ENCODE measurements at regions not wholly inside any gene's neighbourhood (a gene's known extent, or its start where the extent isn't known, plus 50 kb on each side); places are given as distances from the start of the nearest gene placed in this dataset.

DNA sequence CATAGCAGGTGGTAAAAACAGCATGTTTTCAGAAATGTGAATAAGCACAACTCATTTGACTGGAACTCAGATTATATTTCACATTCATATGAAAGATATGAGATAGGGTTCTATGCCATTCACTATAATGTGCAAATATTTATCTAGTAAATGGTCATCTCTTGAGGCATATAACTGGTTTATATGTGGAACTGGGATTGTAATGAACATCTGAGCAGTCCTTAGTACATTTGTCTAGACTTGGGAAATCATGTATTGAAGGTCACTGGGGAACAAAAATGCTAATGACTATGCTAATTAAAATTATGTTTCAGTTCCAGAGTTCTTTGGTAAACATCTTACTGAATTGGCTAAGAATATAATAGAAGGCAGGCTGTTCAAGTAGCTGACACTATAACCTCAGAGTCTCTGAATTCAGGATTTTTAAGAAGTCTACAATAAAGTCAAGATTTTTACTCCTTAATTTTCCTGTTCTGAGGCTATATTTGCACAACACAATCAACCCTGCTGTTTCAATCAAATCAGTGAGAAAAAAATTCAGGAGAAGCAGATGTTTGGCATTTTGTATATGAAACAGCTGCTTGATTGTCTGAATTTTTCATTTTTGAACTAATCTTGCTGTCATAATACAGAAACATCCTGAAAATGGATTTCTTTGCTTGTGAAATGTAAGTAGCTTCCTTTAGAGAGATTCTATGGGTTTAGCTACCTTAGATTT is 244.8 kb upstream of the RGS18 start:
- Histone ChIP-seq H3K27me3 (ENCODE audit: insufficient read depth, low read length) (no peaks in the 10 kb centered on the region), H3K79me1 (ENCODE audit: insufficient read depth, low read depth, low read length, poor library complexity, severe bottlenecking) (no peaks in the 10 kb centered on the region), H3K4ac (ENCODE audit: low read depth, low read length) (no peak overlapping the region), H3K27ac (ENCODE audit: insufficient read length, low read depth, low read length) (no peak overlapping the region), H3K9ac (ENCODE audit: extremely low read depth, insufficient read length, low read length) (no peak overlapping the region), H4K20me1 (ENCODE audit: control insufficient read depth, insufficient read depth, insufficient read length) (no peaks in the 10 kb centered on the region), H3K9me3 (ENCODE audit: control insufficient read depth, low read depth, low read length) (no peaks in the 10 kb centered on the region), H3K14ac (ENCODE audit: insufficient read depth, low read length) (no peak overlapping the region), H3K23ac (ENCODE audit: insufficient read length, low read depth, low read length) (no peak overlapping the region), H3T11ph (ENCODE audit: low read length) (no peak overlapping the region), H2BK5ac (ENCODE audit: insufficient read length, low read length) (no peak overlapping the region), H2BK20ac (ENCODE audit: low read depth, low read length, poor library complexity, severe bottlenecking) (no peak overlapping the region), H4K5ac (ENCODE audit: insufficient read length, low read depth, low read length) (no peak overlapping the region), H3K79me2 (ENCODE audit: insufficient read depth, low read length) (no peaks in the 10 kb centered on the region), H3K18ac (ENCODE audit: insufficient read length, low read depth, low read length) (no peak overlapping the region), H3K56ac (ENCODE audit: insufficient read length, low read depth, low read length) (no peak overlapping the region), H3K4me1 (ENCODE audit: insufficient read depth, low read length) (no peaks in the 10 kb centered on the region), H2BK15ac (ENCODE audit: low read depth, low read length) (no peak overlapping the region), H3K4me2 (ENCODE audit: insufficient read depth, insufficient read length, low read length) (no peak overlapping the region), H2AFZ (ENCODE audit: low read length) (no peak overlapping the region), H2AK5ac (ENCODE audit: insufficient read length, low read length) (no peak overlapping the region), H4K91ac (ENCODE audit: insufficient read length, low read depth, low read length) (no peak overlapping the region), H2BK120ac (ENCODE audit: low read depth, low read length, poor library complexity, severe bottlenecking) (no peak overlapping the region), H4K8ac (replicated peaks; ENCODE audit: insufficient read length, low read depth, low read length) (no peak overlapping the region), H2BK12ac (ENCODE audit: insufficient read length, low read depth, low read length) (no peak overlapping the region), H3K23me2 (ENCODE audit: insufficient read length, low read depth, low read length, poor library complexity, severe bottlenecking) (no peaks in the 10 kb centered on the region)
- Mint-ChIP-seq H3K4me3 (no peak overlapping the region), H3K27ac (no peak overlapping the region), H3K9me3 (peaks cover 11 to 24% of the 10 kb centered on the region in 2 experiments), H3K27me3 (ENCODE audit: low read depth) (no peaks in the 10 kb centered on the region), H3K4me1 (no peaks in the 10 kb centered on the region), H3K36me3 (ENCODE audit: insufficient read depth in 1 of 3, low read depth in 3 of 3) (peaks cover 10 to 25% (median 15%) of the 10 kb centered on the region in 3 experiments)
- no peak for DNase-seq
- TF ChIP-seq, protein P1, sequence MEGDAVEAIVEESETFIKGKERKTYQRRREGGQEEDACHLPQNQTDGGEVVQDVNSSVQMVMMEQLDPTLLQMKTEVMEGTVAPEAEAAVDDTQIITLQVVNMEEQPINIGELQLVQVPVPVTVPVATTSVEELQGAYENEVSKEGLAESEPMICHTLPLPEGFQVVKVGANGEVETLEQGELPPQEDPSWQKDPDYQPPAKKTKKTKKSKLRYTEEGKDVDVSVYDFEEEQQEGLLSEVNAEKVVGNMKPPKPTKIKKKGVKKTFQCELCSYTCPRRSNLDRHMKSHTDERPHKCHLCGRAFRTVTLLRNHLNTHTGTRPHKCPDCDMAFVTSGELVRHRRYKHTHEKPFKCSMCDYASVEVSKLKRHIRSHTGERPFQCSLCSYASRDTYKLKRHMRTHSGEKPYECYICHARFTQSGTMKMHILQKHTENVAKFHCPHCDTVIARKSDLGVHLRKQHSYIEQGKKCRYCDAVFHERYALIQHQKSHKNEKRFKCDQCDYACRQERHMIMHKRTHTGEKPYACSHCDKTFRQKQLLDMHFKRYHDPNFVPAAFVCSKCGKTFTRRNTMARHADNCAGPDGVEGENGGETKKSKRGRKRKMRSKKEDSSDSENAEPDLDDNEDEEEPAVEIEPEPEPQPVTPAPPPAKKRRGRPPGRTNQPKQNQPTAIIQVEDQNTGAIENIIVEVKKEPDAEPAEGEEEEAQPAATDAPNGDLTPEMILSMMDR (conservative IDR thresholded peaks at IDR 0.05), result no peak
